SK-N-SH (cell line): ENCODE measurements at regions not wholly inside any gene's neighbourhood (a gene's known extent, or its start where the extent isn't known, plus 50 kb on each side); places are given as distances from the start of the nearest gene placed in this dataset.

ENCODE experiments used
- CTCF ChIP-seq: fragments of 200-600 bp; sonication (generic); IDR thresholded peaks from 2 replicates; pipeline ENCODE4 v1.6.1; 2017; ENCODE audit warnings: antibody characterized with exemption, mild to moderate bottlenecking, moderate library complexity
- TAF1 ChIP-seq: IDR thresholded peaks from 2 replicates; pipeline ENCODE4 v1.6.1; 2012; ENCODE audit warnings: low read depth, mild to moderate bottlenecking, low read length, moderate library complexity, borderline replicate concordance

- TF ChIP-seq TAF1 (no peak), CTCF (no peak)
Observed at GRCh38 chr2:37856101-37856751, 68.9 kb upstream of the RMDN2 start.
